HCT116 (cell line): ENCODE measurements at regions not wholly inside any gene's neighbourhood (a gene's known extent, or its start where the extent isn't known, plus 50 kb on each side); places are given as distances from the start of the nearest gene placed in this dataset.

Experiments used
- ATAC-seq: fragments of 200-7000 bp; cut with Tn5 transposase; 2 replicates; pipeline ENCODE4 v1.9.1; 2020; ENCODE audit warnings: mild to moderate bottlenecking, moderate library complexity
- BruUV-seq: library from RNA; stranded (reverse); fragments of 400-500 nt; replicated peaks from 2 replicates; lab custom pipeline; 2021; lab: Mats Ljungman, UMichigan
- CTCF ChIA-PET: fragments of 300-600 bp; sonication (Branson Sonifier 250); formaldehyde crosslinking; loops from one replicate; lab custom pipeline; 2021; ENCODE audit warnings: antibody characterized with exemption; lab: Charles Lee
- POLR2A ChIA-PET: fragments of 300-600, 350-600 bp; sonication (Branson Sonifier 250); formaldehyde crosslinking; loops from one replicate; lab custom pipeline; 2021; ENCODE audit warnings: antibody characterized with exemption; lab: Charles Lee
- RAD21 ChIA-PET, 2 experiments: fragments of 300-600 bp; sonication (Branson Sonifier 250); formaldehyde crosslinking; loops; one replicate each; lab custom pipeline; 2023; ENCODE audit warnings: low total read pairs in 2 of 2; ENCODE audit not compliant: uncharacterized antibody in 2 of 2, unreplicated experiment in 2 of 2, low non-redundant PET in 1 of 2; lab: Charles Lee
- DNase-seq: peaks from one replicate; pipeline ENCODE4 v3.0.0-alpha.2; 2010; ENCODE audit warnings: low read depth, low spot score
- H2AFZ ChIP-seq: fragments of 200-600 bp; shearing (Covaris generic), sonication (generic); 2 replicates; pipeline ENCODE4 v1.6.1; 2017; ENCODE audit warnings: low read depth, mixed run types, mixed read lengths, antibody characterized with exemption, low read length; ENCODE audit not compliant: poor library complexity, severe bottlenecking
- H3K27ac ChIP-seq: 2 replicates; pipeline ENCODE4 v1.5.1; 2012; ENCODE audit warnings: low read depth, low read length
- H3K27me3 ChIP-seq: fragments of 200-600 bp; sonication (generic); 2 replicates; pipeline ENCODE4 v1.6.1; 2016; ENCODE audit warnings: mixed run types, low read length, mixed read lengths; ENCODE audit not compliant: insufficient read depth
- H3K36me3 ChIP-seq, 2 experiments: fragments of 200-500 bp in 1 of 2; fragments of 200-600 bp in 1 of 2; sonication (Bioruptor generic) in 1 of 2; sonication (generic) in 1 of 2; 2 replicates each; pipeline versions ENCODE4 v1.5.1 to v1.6.1; 2014 to 2016; ENCODE audit warnings: low read length in 2 of 2, inconsistent platforms in 1 of 2, mixed read lengths in 1 of 2, mixed run types in 1 of 2; ENCODE audit not compliant: insufficient read depth in 2 of 2, control insufficient read depth in 1 of 2
- H3K4me1 ChIP-seq, 2 experiments: fragments of 200-600 bp in 1 of 2; sonication (generic) in 1 of 2; 2 replicates each; pipeline versions ENCODE4 v1.5.1 to v1.6.1; 2012 to 2017; ENCODE audit warnings: low read length in 2 of 2, inconsistent platforms in 1 of 2, mild to moderate bottlenecking in 1 of 2, mixed read lengths in 1 of 2, mixed run types in 1 of 2, moderate library complexity in 1 of 2; ENCODE audit not compliant: insufficient read depth in 2 of 2, control insufficient read depth in 1 of 2
- H3K4me2 ChIP-seq: fragments of 200-600 bp; sonication (generic); 2 replicates; pipeline ENCODE4 v1.6.1; 2017; ENCODE audit warnings: mixed run types, low read length, mixed read lengths
- H3K4me3 ChIP-seq, 2 experiments: fragments of 200-600 bp in 1 of 2; sonication (generic) in 1 of 2; replicated peaks in 1 of 2; 2 replicates each; pipeline ENCODE4 v1.5.1; 2011 to 2016; ENCODE audit warnings: low read length in 2 of 2, control low read depth in 1 of 2, low read depth in 1 of 2, mild to moderate bottlenecking in 1 of 2, mixed read lengths in 1 of 2, mixed run types in 1 of 2
- H3K79me2 ChIP-seq: fragments of 200-600 bp; sonication (generic); 2 replicates; pipeline ENCODE4 v1.6.1; 2017; ENCODE audit warnings: mild to moderate bottlenecking, mixed run types, low read length, moderate library complexity, mixed read lengths; ENCODE audit not compliant: insufficient read depth
- H3K9ac ChIP-seq: fragments of 200-600 bp; sonication (generic); 2 replicates; pipeline ENCODE4 v1.6.1; 2016; ENCODE audit warnings: low read length, mixed read lengths
- H3K9me2 ChIP-seq: fragments of 200-600 bp; sonication (generic), shearing (Covaris generic); 2 replicates; pipeline ENCODE4 v1.6.1; 2017; ENCODE audit warnings: mixed run types, mild to moderate bottlenecking, moderate library complexity; ENCODE audit not compliant: insufficient read depth
- H3K9me3 ChIP-seq, 2 experiments: fragments of 200-500 bp in 1 of 2; fragments of 200-600 bp in 1 of 2; sonication (Bioruptor generic) in 1 of 2; sonication (generic) in 1 of 2; 2 replicates each; pipeline ENCODE4 v1.6.1; 2014 to 2017; ENCODE audit warnings: low read length in 2 of 2, mixed read lengths in 2 of 2, inconsistent platforms in 1 of 2, low read depth in 1 of 2, mild to moderate bottlenecking in 1 of 2, mixed run types in 1 of 2, moderate library complexity in 1 of 2; ENCODE audit not compliant: control insufficient read depth in 1 of 2, insufficient read depth in 1 of 2
- H4K20me1 ChIP-seq: fragments of 200-600 bp; sonication (generic), shearing (Covaris generic); 2 replicates; pipeline ENCODE4 v1.6.1; 2017; ENCODE audit warnings: mixed run types, mild to moderate bottlenecking, moderate library complexity; ENCODE audit not compliant: insufficient read depth
- CEBPB ChIP-seq: IDR thresholded peaks from 2 replicates; pipeline ENCODE4 v1.6.1; 2012; ENCODE audit warnings: low read depth
- EGR1 ChIP-seq: IDR thresholded peaks from 2 replicates; pipeline ENCODE4 v1.6.1; 2012; ENCODE audit warnings: low read depth
- ELF1 ChIP-seq: IDR thresholded peaks from 2 replicates; pipeline ENCODE4 v1.6.1; 2012; ENCODE audit warnings: low read depth, borderline replicate concordance
- EZH2 ChIP-seq: fragments of 200-600 bp; sonication (generic); IDR thresholded peaks from 2 replicates; pipeline ENCODE4 v1.6.1; 2017; ENCODE audit warnings: antibody characterized with exemption, mixed run types
- EZH2phosphoT487 ChIP-seq: fragments of 200-600 bp; IDR thresholded peaks from 2 replicates; pipeline ENCODE4 v1.6.1; 2018; ENCODE audit warnings: antibody characterized with exemption, borderline replicate concordance
- JUND ChIP-seq: IDR thresholded peaks from 2 replicates; pipeline ENCODE4 v1.6.1; 2012
- POLR2A ChIP-seq: IDR thresholded peaks from 2 replicates; pipeline ENCODE4 v1.7.0; 2011; ENCODE audit warnings: borderline replicate concordance; ENCODE audit not compliant: insufficient read depth, insufficient read length; ENCODE audit errors: extremely low read depth
- POLR2AphosphoS5 ChIP-seq: IDR thresholded peaks from 2 replicates; pipeline ENCODE4 v1.6.1; 2011; ENCODE audit warnings: mild to moderate bottlenecking, low read depth, low read length, moderate library complexity
- SIN3A ChIP-seq: IDR thresholded peaks from 2 replicates; pipeline ENCODE4 v1.6.1; 2012; ENCODE audit warnings: low read depth
- SP1 ChIP-seq: IDR thresholded peaks from 2 replicates; pipeline ENCODE4 v1.6.1; 2012; ENCODE audit warnings: low read depth
- SRF ChIP-seq: IDR thresholded peaks from 2 replicates; pipeline ENCODE4 v1.6.1; 2012; ENCODE audit warnings: low read depth
- TCF7L2 ChIP-seq: IDR thresholded peaks from 2 replicates; pipeline ENCODE4 v1.7.0; 2011; ENCODE audit warnings: borderline replicate concordance, inconsistent platforms; ENCODE audit not compliant: insufficient read depth, insufficient read length; ENCODE audit errors: extremely low read depth
- ZFX ChIP-seq: fragments of 450-650 bp; IDR thresholded peaks from 2 replicates; pipeline ENCODE4 v1.6.1; 2017
- ZNF274 ChIP-seq: fragments of 200-500 bp; sonication (Bioruptor generic); IDR thresholded peaks from 2 replicates; pipeline ENCODE4 v1.6.1; 2014; ENCODE audit warnings: mild to moderate bottlenecking, low read depth, low read length, inconsistent platforms
- intact Hi-C: fragments of 100-400 bp; cut with micrococcal nuclease; formaldehyde crosslinking; loops from 2 replicates; pipeline ENCODE4 v1.10.0; 2022
- TF ChIP-seq, protein P1 (sequence below): IDR thresholded peaks from 2 replicates; pipeline ENCODE4 v1.6.1; 2012
- TF ChIP-seq, protein P2 (sequence below), 3 experiments: fragments of 200-600 bp in 1 of 3; sonication (generic) in 1 of 3; IDR thresholded peaks in 2 of 3; conservative IDR thresholded peaks in 1 of 3; 2 replicates each; pipeline ENCODE4 v1.5.1; 2012 to 2017; ENCODE audit warnings: low read depth in 2 of 3, low read length in 2 of 3, antibody characterized with exemption in 1 of 3, borderline replicate concordance in 1 of 3, control low read depth in 1 of 3, mild to moderate bottlenecking in 1 of 3, mixed read lengths in 1 of 3, mixed run types in 1 of 3, moderate library complexity in 1 of 3; ENCODE audit not compliant: insufficient read depth in 1 of 3
- TF ChIP-seq, protein P3 (sequence below): IDR thresholded peaks from 2 replicates; pipeline ENCODE4 v1.6.1; 2012

DNA sequence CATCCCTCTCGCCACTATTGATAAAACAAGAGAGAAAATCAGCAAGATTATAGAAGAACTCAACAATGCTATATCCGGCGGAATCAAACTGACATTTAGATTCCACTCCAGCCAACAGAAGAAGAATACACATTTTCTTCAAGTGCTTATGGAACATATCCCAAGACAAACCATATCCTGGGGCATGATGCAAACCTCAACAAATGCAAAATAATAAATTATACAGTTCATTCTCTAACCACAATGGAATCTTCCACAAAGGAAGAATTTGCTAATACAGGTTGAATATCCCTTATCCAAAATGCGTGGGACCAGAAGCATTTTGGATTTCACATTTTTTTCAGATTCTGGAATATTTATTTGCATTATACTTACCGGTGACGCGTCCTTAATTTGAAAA lies 51.4 kb upstream of the YPEL5 start:
- BruUV-seq, result no TSS peak
- TF ChIP-seq POLR2A (no peak), EGR1 (no peak), JUND (no peak), SIN3A (no peak), ZFX (no peak), CEBPB (no peak), ELF1 (no peak), POLR2AphosphoS5 (no peak), TCF7L2 (no peak), EZH2phosphoT487 (no peak), SP1 (no peak), EZH2 (no peak), ZNF274 (no peak), SRF (no peak)
- TF ChIP-seq, protein P1, sequence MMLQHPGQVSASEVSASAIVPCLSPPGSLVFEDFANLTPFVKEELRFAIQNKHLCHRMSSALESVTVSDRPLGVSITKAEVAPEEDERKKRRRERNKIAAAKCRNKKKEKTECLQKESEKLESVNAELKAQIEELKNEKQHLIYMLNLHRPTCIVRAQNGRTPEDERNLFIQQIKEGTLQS, result no peak
- TF ChIP-seq, protein P2, sequence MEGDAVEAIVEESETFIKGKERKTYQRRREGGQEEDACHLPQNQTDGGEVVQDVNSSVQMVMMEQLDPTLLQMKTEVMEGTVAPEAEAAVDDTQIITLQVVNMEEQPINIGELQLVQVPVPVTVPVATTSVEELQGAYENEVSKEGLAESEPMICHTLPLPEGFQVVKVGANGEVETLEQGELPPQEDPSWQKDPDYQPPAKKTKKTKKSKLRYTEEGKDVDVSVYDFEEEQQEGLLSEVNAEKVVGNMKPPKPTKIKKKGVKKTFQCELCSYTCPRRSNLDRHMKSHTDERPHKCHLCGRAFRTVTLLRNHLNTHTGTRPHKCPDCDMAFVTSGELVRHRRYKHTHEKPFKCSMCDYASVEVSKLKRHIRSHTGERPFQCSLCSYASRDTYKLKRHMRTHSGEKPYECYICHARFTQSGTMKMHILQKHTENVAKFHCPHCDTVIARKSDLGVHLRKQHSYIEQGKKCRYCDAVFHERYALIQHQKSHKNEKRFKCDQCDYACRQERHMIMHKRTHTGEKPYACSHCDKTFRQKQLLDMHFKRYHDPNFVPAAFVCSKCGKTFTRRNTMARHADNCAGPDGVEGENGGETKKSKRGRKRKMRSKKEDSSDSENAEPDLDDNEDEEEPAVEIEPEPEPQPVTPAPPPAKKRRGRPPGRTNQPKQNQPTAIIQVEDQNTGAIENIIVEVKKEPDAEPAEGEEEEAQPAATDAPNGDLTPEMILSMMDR (IDR thresholded peaks at IDR 0.05 in 2 of 3, conservative IDR thresholded peaks at IDR 0.05 in 1 of 3; ENCODE audit: borderline replicate concordance in 1 of 3, insufficient read depth in 1 of 3, low read depth in 2 of 3, low read length in 2 of 3), result no peak
- TF ChIP-seq, protein P3, sequence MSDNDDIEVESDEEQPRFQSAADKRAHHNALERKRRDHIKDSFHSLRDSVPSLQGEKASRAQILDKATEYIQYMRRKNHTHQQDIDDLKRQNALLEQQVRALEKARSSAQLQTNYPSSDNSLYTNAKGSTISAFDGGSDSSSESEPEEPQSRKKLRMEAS, result no peak

More for the DNA sequence above, 51.4 kb upstream of the YPEL5 start:
- RAD21 ChIA-PET, result no interaction called here
- Histone ChIP-seq H3K79me2 (no peaks in the 10 kb centered on the region), H3K4me3 (no peak overlapping the region), H2AFZ (no peak overlapping the region), H3K9me3 (no peaks in the 10 kb centered on the region), H3K27ac (no peak overlapping the region), H3K9me2 (no peaks in the 10 kb centered on the region), H4K20me1 (no peaks in the 10 kb centered on the region), H3K4me2 (no peak overlapping the region), H3K36me3 (no peaks in the 10 kb centered on the region), H3K9ac (no peak overlapping the region), H3K4me1 (no peaks in the 10 kb centered on the region), H3K27me3 (peaks cover 42% of the 10 kb centered on the region)
- CTCF ChIA-PET, result no interaction called here
- POLR2A ChIA-PET, result no interaction called here
- no peak for DNase-seq
- intact Hi-C loops, result no loop called here
- no peak for ATAC-seq
